ENCODE measurements at regions not wholly inside any gene's neighbourhood (a gene's known extent, or its start where the extent isn't known, plus 50 kb on each side); places are given as distances from the start of the nearest gene placed in this dataset.

DNA sequence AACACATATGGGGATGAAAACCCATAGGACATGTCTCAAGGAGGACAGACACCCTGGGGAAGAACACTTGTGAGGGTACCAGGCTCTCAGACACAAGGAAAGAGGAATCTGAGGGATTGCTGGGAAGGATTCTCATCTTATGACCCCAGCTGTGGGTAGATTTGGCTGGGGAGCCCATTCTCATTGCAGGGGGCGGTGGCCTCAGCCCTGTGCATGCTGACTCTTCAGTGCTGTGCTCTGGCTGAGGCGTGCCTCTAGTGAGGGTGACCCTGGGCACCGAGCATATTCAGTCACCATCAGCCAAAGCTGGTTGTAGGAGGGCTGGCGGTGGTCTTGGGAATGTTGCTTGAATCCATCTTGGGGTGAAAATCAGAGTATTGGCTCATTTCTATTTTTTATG is 140.7 kb downstream of the TM9SF2 start:
- Mint-ChIP-seq H3K4me3 (no peak overlapping the region), H3K27ac (no peak overlapping the region), H3K36me3 (no peaks in the 10 kb centered on the region), H3K9me3 (no peaks in the 10 kb centered on the region), H3K4me1 (ENCODE audit: low read depth) (no peaks in the 10 kb centered on the region), H3K27me3 (no peaks in the 10 kb centered on the region)
- DNase-seq = no peak
- POLR2A ChIA-PET = no interaction called here
- intact Hi-C loops (cut with micrococcal nuclease) = no loop called here
- CTCF ChIA-PET = interaction anchor here (1.4 kb wide), 1 partner anchor 15 kb away, joined by 5 read pairs; no protein-coding TSS in a partner anchor

GRCh38 chr13:99640260-99640659 is 139.0 kb downstream of the TM9SF2 start:
- Mint-ChIP-seq H3K4me3 (no peak overlapping the region), H3K27ac (no peak overlapping the region), H3K9me3 (no peaks in the 10 kb centered on the region), H3K4me1 (ENCODE audit: low read depth) (no peaks in the 10 kb centered on the region), H3K27me3 (no peaks in the 10 kb centered on the region), H3K36me3 (no peaks in the 10 kb centered on the region)
- no peak for DNase-seq
- intact Hi-C loops (cut with micrococcal nuclease) = no loop called here
- CTCF ChIA-PET = interaction anchor here (1.4 kb wide), 1 partner anchor 198 kb away, joined by 3 read pairs; no protein-coding TSS in a partner anchor
- POLR2A ChIA-PET = no interaction called here

- ChIA-PET POLR2A (no interaction called here), CTCF (interaction anchor here (1.4 kb wide), 2 partner anchors 17 to 197 kb away, joined by 3 read pairs; no protein-coding TSS in a partner anchor)
- Mint-ChIP-seq H3K27ac (no peak overlapping the region), H3K9me3 (no peaks in the 10 kb centered on the region), H3K27me3 (no peaks in the 10 kb centered on the region), H3K4me1 (ENCODE audit: low read depth) (no peaks in the 10 kb centered on the region), H3K36me3 (no peaks in the 10 kb centered on the region), H3K4me3 (no peak overlapping the region)
- intact Hi-C loops (cut with micrococcal nuclease) = no loop called here
- DNase-seq = no peak
Observed at GRCh38 chr13:99639126-99639525, 137.9 kb downstream of the TM9SF2 start.

DNA sequence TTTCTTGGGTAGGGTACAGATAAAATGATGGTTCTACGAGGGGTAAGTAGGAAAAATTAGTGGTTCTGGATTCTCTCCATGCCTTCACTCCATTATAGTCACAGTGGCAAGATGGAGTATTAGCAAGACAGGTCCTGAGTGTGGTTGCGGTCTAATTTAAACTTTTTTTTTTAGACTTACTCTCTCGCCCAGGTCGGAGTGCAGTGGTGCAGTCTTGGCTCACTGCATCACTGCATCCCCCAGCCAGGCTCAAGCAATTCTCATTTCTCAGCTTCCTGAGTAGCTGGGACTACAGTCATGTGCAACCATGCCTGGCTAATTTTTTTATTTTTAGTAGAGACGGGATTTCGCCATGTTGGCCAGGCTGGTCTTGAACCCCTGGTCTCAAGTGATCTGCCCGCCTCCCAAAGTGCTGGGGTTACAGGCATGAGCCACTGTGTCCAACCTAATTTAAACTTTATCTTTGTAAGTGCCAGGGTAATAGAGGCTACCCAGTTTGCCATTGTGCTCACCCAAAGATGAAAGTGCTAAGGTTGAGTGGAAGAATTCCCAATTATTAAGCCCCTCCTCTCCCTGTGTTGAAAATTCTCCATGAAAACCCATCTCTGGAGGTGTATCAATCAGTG is 135.6 kb downstream of the TM9SF2 start:
- Mint-ChIP-seq H3K27me3 (no peaks in the 10 kb centered on the region), H3K4me1 (ENCODE audit: low read depth) (no peaks in the 10 kb centered on the region), H3K27ac (no peak overlapping the region), H3K9me3 (no peaks in the 10 kb centered on the region), H3K36me3 (no peaks in the 10 kb centered on the region), H3K4me3 (no peak overlapping the region)
- intact Hi-C loops (cut with micrococcal nuclease) = no loop called here
- ChIA-PET CTCF (interaction anchor here (1.5 kb wide), 1 partner anchor 19 kb away, joined by 4 read pairs; no protein-coding TSS in a partner anchor), POLR2A (no interaction called here)
- no peak for DNase-seq

GRCh38 chr13:99636306-99636705 is 135.0 kb downstream of the TM9SF2 start:
- H3K4me3 Mint-ChIP-seq = no peak overlapping the region
- POLR2A ChIA-PET = no interaction called here
- no peaks in the 10 kb centered on the region for H3K36me3 Mint-ChIP-seq
- intact Hi-C loops (cut with micrococcal nuclease) = no loop called here
- no peaks in the 10 kb centered on the region for H3K4me1 Mint-ChIP-seq (ENCODE audit: low read depth)
- no peaks in the 10 kb centered on the region for H3K9me3 Mint-ChIP-seq
- DNase-seq = no peak
- no peak overlapping the region for H3K27ac Mint-ChIP-seq
- CTCF ChIA-PET = interaction anchor here (1.5 kb wide), 1 partner anchor 19 kb away, joined by 4 read pairs; no protein-coding TSS in a partner anchor
- H3K27me3 Mint-ChIP-seq = no peaks in the 10 kb centered on the region

DNA sequence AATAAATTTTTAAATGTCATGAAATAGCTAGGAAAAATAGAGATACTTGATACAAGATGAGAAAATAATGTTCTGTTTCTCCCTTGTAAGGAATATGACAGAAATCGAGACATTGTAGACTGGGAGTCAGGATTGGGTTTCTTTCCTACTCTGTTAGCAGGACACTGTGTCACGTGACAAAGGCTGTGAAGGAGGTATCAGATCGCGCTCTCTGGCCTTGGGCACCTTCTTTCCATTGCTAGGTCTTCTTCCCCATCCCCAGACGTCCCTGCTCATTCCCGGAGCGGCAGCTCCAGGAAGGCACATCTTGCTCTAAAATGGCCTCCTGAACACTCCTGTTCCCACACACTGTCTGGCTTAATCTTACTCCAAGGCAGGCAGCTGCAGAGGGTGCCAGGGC is 133.4 kb downstream of the TM9SF2 start:
- H3K27me3 Mint-ChIP-seq = no peaks in the 10 kb centered on the region
- no peak overlapping the region for H3K27ac Mint-ChIP-seq
- ChIA-PET CTCF (interaction anchor here (0.9 to 1.6 kb wide), 2 partner anchors 22 to 61 kb away, joined by 3 to 6 read pairs; no protein-coding TSS in a partner anchor), POLR2A (no interaction called here)
- DNase-seq = no peak
- no peak overlapping the region for H3K4me3 Mint-ChIP-seq
- H3K36me3 Mint-ChIP-seq = no peaks in the 10 kb centered on the region
- intact Hi-C loops (cut with micrococcal nuclease) = no loop called here
- no peaks in the 10 kb centered on the region for H3K9me3 Mint-ChIP-seq
- H3K4me1 Mint-ChIP-seq (ENCODE audit: low read depth) = no peaks in the 10 kb centered on the region

DNA sequence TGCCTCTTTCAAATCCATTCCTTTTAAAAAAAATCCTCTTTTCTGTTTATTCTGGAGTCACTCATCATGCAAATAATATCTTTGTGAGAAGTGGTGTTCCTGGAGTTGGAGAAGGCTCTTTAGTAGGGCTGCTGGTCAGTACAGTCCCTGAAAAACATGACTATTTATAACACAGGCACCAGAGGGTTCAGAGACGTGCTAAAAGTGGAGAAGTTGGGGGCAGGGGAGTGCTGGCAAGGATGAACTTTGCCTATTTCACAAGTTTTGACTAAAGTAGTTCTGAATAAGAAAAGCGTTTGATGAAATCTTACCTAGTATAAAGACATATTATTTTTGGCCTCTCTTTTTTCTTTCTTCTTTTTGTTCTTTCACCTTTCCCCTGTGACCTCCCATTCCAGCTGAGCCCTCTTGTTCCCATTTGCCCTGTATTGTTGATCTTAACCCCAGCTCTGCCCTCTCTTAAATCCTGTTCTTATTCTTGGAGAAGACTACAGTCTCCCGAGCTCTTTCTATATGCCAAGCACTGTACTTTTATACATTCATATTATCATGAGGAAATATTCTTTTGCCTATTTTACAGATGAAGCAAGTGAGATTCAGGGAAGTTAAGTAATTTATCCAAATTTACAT is 129.1 kb downstream of the TM9SF2 start:
- ChIA-PET POLR2A (no interaction called here), CTCF (interaction anchor here (1.0 kb wide), 1 partner anchor 25 kb away, joined by 4 read pairs; no protein-coding TSS in a partner anchor)
- Mint-ChIP-seq H3K4me3 (no peak overlapping the region), H3K9me3 (no peaks in the 10 kb centered on the region), H3K27me3 (no peaks in the 10 kb centered on the region), H3K27ac (no peak overlapping the region), H3K4me1 (ENCODE audit: low read depth) (peaks cover 4% of the 10 kb centered on the region), H3K36me3 (no peaks in the 10 kb centered on the region)
- intact Hi-C loops (cut with micrococcal nuclease) = no loop called here
- no peak for DNase-seq

DNA sequence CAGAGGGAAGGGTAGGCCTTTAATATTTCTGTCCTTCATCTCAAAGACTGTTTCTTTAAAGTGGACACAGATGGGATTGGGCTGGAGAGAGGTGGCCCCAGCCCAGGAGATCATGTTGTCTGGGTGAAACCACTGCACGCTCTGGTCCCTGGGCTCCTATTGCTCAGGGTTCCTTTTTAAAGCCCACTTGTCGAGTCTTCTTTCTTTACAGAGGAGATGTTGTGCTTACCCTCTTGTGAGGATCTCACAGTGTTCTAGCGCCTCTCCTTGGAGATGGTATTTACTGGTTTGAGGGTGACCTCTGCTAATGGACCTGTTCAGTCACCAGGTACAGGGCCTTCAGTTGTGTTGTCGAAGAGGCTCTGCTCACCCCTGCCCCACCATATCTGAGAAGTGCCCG is 128.4 kb downstream of the TM9SF2 start:
- intact Hi-C loops (cut with micrococcal nuclease) = no loop called here
- Mint-ChIP-seq H3K27me3 (no peaks in the 10 kb centered on the region), H3K4me3 (no peak overlapping the region), H3K36me3 (no peaks in the 10 kb centered on the region), H3K4me1 (ENCODE audit: low read depth) (peaks cover 4% of the 10 kb centered on the region), H3K9me3 (no peaks in the 10 kb centered on the region), H3K27ac (no peak overlapping the region)
- CTCF ChIA-PET = no interaction called here
- POLR2A ChIA-PET = no interaction called here
- DNase-seq = no peak

- no peaks in the 10 kb centered on the region for H3K36me3 Mint-ChIP-seq
- POLR2A ChIA-PET = no interaction called here
- CTCF ChIA-PET = no interaction called here
Observed at GRCh38 chr13:99628442-99628841, 127.2 kb downstream of the TM9SF2 start.

GRCh38 chr13:99626461-99627082 is 125.3 kb downstream of the TM9SF2 start:
- Mint-ChIP-seq H3K27me3 (no peaks in the 10 kb centered on the region), H3K27ac (no peak overlapping the region), H3K36me3 (no peaks in the 10 kb centered on the region), H3K4me1 (ENCODE audit: low read depth) (peaks cover 4% of the 10 kb centered on the region), H3K4me3 (no peak overlapping the region), H3K9me3 (no peaks in the 10 kb centered on the region)
- ChIA-PET CTCF (interaction anchor here (0.5 to 1.0 kb wide), 2 partner anchors 183 to 439 kb away, joined by 3 to 4 read pairs; no protein-coding TSS in a partner anchor), POLR2A (no interaction called here)
- DNase-seq = no peak
- intact Hi-C loops (cut with micrococcal nuclease) = no loop called here

More at GRCh38 chr13:99628442-99628841, 127.2 kb downstream of the TM9SF2 start:
- Mint-ChIP-seq H3K27ac (no peak overlapping the region), H3K4me3 (no peak overlapping the region), H3K9me3 (no peaks in the 10 kb centered on the region), H3K27me3 (no peaks in the 10 kb centered on the region), H3K4me1 (ENCODE audit: low read depth) (peaks cover 4% of the 10 kb centered on the region)
- intact Hi-C loops (cut with micrococcal nuclease) = no loop called here
- DNase-seq = no peak

GRCh38 chr13:99624936-99625540 is 123.8 kb downstream of the TM9SF2 start:
- Mint-ChIP-seq H3K9me3 (no peaks in the 10 kb centered on the region), H3K4me1 (ENCODE audit: low read depth) (peaks cover 4% of the 10 kb centered on the region), H3K27me3 (no peaks in the 10 kb centered on the region), H3K4me3 (no peak overlapping the region), H3K27ac (no peak overlapping the region), H3K36me3 (no peaks in the 10 kb centered on the region)
- no peak for DNase-seq
- intact Hi-C loops (cut with micrococcal nuclease) = no loop called here
- POLR2A ChIA-PET = no interaction called here
- CTCF ChIA-PET = no interaction called here

DNA sequence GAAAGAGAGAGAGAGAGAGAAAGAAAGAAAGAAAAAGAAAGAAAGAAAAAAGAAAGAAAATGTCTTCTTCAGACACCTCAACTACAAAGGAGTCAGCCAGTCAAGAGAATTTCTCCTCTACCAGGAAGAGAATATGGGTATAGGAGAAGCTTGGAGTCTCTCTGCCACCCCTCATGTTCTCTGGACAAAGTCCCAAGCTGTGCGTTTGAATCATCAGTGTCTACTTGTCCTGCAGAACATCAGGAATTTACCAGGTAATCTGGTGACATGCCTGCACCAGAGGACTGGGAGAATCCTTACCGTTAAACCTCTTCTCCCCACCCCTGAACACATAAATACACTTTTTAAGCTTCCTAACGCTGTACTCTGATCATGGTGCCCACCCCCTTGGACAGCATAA is 119.5 kb downstream of the TM9SF2 start:
- H3K9me3 Mint-ChIP-seq = no peaks in the 10 kb centered on the region
- no peak for DNase-seq
- ChIA-PET CTCF (no interaction called here), POLR2A (no interaction called here)
- H3K4me3 Mint-ChIP-seq = no peak overlapping the region
- no peak overlapping the region for H3K27ac Mint-ChIP-seq
- intact Hi-C loops (cut with micrococcal nuclease) = no loop called here
- no peaks in the 10 kb centered on the region for H3K36me3 Mint-ChIP-seq
- H3K4me1 Mint-ChIP-seq (ENCODE audit: low read depth) = peaks cover 8% of the 10 kb centered on the region
- no peaks in the 10 kb centered on the region for H3K27me3 Mint-ChIP-seq

All from activated CD4-positive, alpha-beta memory T cell treated with anti-CD3 and anti-CD28 coated beads for 36 hours (primary cell).